GM19351 (cell line): ENCODE measurements at regions not wholly inside any gene's neighbourhood (a gene's known extent, or its start where the extent isn't known, plus 50 kb on each side); places are given as distances from the start of the nearest gene placed in this dataset.
"Not testable (repeated sequence)": the region's sequence is repeated elsewhere in the genome, so short reads cannot be mapped to it uniquely, and the experiment has no call there.

Source experiments
- ATAC-seq: cut with Tn5 transposase; IDR thresholded peaks from one replicate; pipeline ENCODE4 v1.9.1; 2021; ENCODE audit warnings: mild to moderate bottlenecking, moderate library complexity; ENCODE audit not compliant: unreplicated experiment

DNA sequence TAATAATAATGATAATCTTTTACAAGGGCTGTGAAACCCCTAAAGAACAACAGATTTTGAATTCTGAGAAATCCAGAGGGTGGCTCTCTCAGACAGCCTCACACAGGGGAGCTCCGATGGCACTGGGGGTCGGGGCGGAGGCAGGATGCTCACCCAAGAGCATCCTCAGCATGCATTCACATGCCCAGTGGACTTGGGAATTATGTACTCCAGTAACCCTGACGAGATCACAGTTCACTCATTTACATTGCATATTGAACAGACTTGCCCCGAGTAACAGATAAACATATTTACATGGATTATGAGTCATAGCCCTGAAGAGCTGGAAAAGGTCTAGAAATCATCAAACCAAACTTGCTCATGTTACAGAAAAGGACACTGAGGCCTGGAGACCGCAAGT, 482.7 kb upstream of the JARID2 start:
- no peak for ATAC-seq

- ATAC-seq = no peak
Observed at GRCh38 chr6:14763616-14764015, 482.3 kb upstream of the JARID2 start.

DNA sequence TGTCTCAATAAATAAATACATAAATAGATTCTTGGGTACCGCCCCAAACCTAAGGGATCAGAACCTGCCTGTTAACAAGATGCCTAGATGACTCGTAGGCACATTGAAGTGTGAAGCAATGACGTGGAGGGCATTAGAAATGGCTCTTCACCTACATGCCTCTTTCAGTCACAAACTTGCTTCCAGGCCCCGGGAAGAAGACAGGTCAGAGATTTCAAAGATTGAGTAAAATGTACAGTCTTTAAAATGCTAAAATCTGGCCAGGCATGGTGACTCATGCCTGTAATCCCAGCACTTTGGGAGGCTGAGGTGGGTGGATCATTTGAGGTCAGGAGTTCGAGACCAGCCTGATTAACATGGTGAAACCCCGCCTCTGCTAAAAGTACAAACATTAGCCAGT, 480.8 kb upstream of the JARID2 start:
- ATAC-seq = no peak

DNA sequence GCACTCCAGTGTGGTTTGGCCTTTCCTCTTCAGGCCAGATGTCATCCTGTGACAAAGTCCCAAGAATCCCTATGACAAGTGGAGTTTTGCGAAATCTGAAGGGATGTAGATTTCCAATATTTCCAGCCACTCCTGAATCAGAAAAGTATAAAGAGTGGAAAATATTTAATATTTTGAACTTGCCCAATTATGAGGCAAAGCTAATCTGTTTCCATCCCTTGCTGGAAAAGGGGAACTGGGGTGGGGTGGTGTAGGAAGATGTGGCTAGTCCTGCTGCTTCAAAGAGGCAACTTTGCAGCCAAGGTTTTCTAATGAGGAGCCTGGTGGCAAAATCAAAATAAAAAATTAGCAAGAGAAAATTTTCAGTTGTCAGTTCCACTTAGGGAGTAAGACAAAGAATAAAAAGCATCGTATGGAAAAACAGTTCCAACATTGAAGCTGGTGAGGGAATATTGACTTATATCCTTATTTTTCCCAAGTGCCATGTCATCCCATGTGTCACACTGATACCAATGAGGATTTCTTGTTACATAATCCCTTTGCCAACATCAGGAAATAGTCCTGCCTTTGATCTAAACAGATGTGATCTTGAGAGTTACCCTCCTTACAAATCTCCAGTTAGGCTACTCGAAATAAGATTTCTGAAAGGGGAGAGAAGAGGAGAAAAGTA, 480.0 kb upstream of the JARID2 start:
- ATAC-seq = no peak

- no peak for ATAC-seq
Observed at GRCh38 chr6:14766391-14766994, 479.4 kb upstream of the JARID2 start.

GRCh38 chr6:14767226-14767625, 478.6 kb upstream of the JARID2 start:
- ATAC-seq = no peak

DNA sequence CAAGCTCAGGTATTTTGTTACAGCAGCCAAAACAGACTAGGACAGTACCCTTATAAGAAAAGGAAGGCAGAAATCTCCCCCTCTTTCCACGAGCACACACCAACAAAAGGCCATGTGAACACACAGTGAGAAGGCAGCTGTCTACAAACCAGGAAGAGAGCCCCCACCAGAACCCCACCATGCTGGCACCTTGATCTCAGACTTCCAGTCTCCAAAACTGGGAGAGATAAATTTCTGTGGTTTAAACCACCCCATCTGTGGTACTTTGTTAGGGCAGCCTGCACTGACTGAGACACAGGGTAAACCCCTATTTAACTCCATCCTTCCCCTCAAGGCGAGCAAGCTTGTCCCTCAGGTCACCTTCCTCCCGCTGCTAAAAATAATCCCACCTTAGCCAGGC, 475.8 kb upstream of the JARID2 start:
- no peak for ATAC-seq

DNA sequence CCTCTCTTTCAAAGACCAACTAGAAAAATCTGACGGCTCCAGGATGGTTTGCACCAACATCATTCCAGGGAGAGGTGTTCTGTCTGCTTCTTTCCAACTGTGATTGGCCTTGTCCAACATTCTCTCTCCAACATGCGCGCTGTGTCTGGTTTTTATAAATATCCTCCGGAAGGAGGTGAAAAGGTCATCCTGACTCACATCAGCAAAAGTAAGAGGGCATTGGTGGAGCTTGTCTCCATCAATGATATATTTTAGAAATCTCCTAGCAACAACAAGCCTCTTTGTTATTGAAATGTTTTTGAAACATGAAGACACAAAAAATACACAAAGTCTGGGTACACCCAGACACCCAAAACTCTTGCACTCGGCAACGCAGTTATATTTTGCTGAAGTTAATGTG, 475.3 kb upstream of the JARID2 start:
- no peak for ATAC-seq

- no peak for ATAC-seq
Observed at GRCh38 chr6:14771016-14771415, 474.9 kb upstream of the JARID2 start.

GRCh38 chr6:14772188-14772587, 473.7 kb upstream of the JARID2 start:
- ATAC-seq = no peak

DNA sequence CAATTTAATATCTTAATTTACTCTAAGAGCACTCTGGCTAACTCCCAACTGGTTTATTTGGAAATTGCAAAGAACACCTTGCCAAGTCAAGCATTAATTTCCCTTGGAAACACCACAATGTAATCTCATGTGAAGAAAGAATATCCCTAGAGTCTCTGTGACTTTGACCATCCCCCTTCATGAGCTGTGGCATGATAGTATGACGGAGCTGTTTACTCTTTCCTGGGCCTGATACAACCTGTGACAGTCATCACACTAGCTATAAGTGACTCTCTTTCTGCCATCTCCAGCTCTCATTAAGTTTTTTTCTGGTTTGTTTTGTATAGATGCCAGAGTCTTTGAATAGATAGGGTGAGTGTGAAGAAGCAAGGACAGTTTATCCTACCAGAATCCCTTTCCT, 470.3 kb upstream of the JARID2 start:
- no peak for ATAC-seq

DNA sequence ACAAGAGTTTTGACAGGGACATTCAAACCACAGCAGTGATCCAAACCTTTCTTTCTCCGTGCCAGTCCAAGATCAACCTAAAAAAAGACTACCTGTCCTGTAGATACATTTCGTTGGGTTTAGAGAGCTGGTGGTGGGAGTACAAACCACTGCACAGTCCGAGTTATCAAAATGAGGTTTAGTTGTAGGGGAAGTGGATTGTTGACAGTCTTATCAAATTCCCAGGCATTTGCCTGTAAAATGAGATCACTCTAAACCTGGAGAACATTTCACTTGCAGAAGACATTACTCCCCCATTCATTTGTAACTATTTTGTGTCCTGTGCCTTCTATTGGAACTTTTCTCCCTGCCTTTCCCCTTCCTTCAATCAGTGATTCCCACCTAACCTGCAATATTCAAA, 469.6 kb upstream of the JARID2 start:
- no peak for ATAC-seq

DNA sequence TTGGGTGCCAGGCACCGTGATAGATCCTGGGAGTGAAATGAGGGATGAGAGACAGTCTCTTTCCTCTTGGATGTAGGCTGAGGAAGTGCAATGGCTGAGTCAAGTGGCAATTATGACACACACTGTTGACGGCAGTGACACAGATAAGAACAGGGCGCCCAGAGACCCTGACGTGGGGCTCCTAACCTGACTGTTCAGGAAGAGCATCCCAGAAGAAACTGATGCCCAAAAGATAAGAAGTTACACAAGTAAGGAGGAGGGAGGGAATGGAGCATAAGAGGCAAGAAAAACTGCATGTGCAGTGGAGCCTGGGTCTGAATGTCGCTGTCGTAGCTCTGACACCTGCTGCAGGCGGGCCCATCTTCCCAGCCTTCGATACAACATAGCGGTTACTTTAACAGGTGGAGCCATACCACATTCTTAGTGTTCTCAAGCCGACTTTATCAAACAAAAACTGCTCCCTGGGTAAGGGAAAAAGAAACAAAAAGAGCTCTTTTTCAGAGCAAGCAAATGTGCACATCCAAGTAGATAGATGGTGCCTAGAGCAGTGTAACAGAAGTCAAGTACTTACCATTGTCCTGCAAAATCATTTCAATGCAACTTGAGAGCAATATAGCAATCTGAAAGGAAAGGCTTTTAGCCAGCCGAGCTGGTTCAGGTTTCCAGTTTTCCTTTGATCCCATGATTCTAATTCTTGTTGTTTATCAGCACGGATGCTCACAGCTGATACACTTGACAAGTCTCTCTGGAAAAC, 463.9 kb upstream of the JARID2 start:
- ATAC-seq = no peak

- not testable (repeated sequence) for ATAC-seq
Observed at GRCh38 chr6:14782921-14783464, 462.9 kb upstream of the JARID2 start.

GRCh38 chr6:14783594-14783993, 462.3 kb upstream of the JARID2 start:
- no peak for ATAC-seq

- ATAC-seq = no peak
Observed at GRCh38 chr6:14784596-14785492, 461.0 kb upstream of the JARID2 start.

DNA sequence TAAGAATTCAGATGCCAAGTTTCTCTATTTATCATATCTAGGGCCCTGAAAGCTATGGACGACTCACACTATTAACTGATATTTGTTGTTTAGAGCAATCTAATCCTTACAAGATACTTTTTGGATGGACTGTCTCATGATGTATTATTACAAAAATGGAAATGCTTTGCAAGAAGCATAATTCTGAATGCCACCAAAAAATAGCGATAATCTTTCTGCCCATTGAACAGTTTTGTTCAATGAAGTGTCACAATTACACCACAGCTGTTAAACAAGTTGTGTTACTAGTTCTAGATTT, 460.4 kb upstream of the JARID2 start:
- ATAC-seq = no peak

DNA sequence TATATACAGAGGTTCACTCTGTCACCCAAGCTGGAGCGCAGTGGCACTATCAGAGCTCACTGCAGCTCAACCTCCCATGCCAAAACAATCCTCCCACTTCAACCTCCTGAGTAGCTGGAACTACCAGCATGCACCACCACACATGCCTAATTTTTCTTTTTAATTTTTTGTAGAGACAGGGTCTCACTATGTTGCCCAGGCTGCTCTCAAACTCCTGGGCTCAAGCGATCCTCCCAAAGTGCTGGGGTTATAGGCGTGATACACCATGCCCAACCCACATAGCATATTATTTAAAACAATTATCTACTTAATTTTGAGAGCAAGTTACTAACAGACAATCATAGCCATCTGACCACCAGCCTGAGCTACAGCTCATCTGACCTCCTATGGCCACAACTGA, 459.9 kb upstream of the JARID2 start:
- no peak for ATAC-seq

- no peak for ATAC-seq
Observed at GRCh38 chr6:14786455-14786854, 459.4 kb upstream of the JARID2 start.

GRCh38 chr6:14787250-14787649, 458.6 kb upstream of the JARID2 start:
- ATAC-seq = no peak

DNA sequence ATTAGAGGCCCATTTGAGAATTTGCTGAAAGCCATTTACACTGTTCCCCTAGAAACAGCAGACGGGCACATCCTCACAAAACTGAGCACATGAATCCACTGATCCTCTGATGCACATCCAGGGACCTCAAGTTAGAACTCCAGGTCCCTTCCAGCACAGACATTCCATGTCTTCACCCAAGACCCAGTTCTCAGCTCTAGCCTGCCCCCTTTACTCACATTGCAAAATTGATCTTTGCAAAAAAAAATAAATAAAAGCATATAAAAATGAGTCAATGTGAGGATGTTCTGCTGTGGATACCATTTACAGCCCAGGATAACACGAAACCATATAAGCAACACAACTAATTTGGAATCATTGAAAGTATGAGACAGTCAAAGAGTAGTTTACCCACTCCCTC, 458.2 kb upstream of the JARID2 start:
- ATAC-seq = no peak
